ENCODE measurements at regions not wholly inside any gene's neighbourhood (a gene's known extent, or its start where the extent isn't known, plus 50 kb on each side); places are given as distances from the start of the nearest gene placed in this dataset.

DNA sequence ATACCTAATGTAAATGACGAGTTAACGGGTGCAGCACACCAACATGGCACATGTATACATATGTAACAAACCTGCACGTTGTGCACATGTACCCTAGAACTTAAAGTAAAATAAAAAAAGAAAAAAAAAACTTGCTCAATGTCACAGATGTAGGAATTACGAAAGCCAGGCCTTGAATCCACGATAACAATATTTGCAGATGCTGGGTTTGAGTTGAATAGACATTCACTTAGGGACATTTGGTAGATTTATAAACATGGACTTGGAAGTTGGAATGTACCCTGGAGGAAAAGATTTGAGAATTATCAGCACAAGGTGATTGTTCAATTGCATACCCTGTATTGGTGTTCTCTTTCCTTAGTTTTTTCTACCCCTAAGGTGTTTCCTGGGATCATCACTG is 260.2 kb upstream of the PEX5L start:
- H3K4me3 ChIP-seq (ENCODE audit: low read length): no peak overlapping the region

DNA sequence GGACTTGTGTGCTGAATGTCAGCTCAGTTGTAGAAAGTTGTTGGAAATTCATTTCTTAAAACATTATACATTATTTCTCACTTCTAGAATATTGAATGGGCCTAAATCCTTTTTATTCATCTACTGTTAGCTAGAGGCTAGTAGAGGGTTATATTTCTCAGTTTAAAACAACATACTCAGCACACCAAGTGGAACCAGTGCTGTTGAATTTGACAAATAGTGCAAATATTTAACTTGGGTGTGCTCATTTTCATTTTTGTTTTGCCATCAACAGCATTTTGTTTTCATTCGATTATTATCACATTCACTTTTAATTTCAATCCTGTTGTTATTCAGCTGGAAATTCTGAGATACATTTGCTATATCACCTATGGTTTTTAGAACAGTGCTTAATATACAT is 269.4 kb upstream of the PEX5L start:
- no peaks in the 10 kb centered on the region for H3K9me2 ChIP-seq (ENCODE audit: insufficient read depth, low read length)
- no peaks in the 10 kb centered on the region for H3K9me3 ChIP-seq (ENCODE audit: low read length)
- H3K79me2 ChIP-seq (replicated peaks; ENCODE audit: insufficient read depth, low read length): no peaks in the 10 kb centered on the region
- H3K4me3 ChIP-seq (ENCODE audit: low read length): no peak overlapping the region
- no peak overlapping the region for H2AFZ ChIP-seq (ENCODE audit: low read depth, low read length)
- no peak overlapping the region for H3K9ac ChIP-seq (ENCODE audit: low read length)
- H3F3A ChIP-seq (ENCODE audit: insufficient read depth, low read length, poor library complexity, severe bottlenecking): no peaks in the 10 kb centered on the region
- no peak overlapping the region for H3K27ac ChIP-seq (ENCODE audit: low read length)
- no peak for TF ChIP-seq MXI1 (conservative IDR thresholded peaks at IDR 0.05; ENCODE audit: poor library complexity, severe bottlenecking)
- TF ChIP-seq CTCF (IDR thresholded peaks at IDR 0.05; ENCODE audit: poor library complexity, severe bottlenecking): no peak
- TF ChIP-seq REST (IDR thresholded peaks at IDR 0.05; ENCODE audit: borderline replicate concordance): no peak
- TF ChIP-seq TAF1 (IDR thresholded peaks at IDR 0.05; ENCODE audit: low read depth): no peak
- TF ChIP-seq POLR2AphosphoS5 (IDR thresholded peaks at IDR 0.05): no peak
- TF ChIP-seq SMC3 (conservative IDR thresholded peaks at IDR 0.05; ENCODE audit: poor library complexity): no peak
- TF ChIP-seq EP300 (conservative IDR thresholded peaks at IDR 0.05; ENCODE audit: poor library complexity, severe bottlenecking): no peak
- TF ChIP-seq EZH2 (IDR thresholded peaks at IDR 0.05; ENCODE audit: borderline replicate concordance, insufficient read depth, low read length, poor library complexity, severe bottlenecking): no peak
- no peak for TF ChIP-seq RAD21 (conservative IDR thresholded peaks at IDR 0.05)
- no peaks in the 10 kb centered on the region for H3K27me3 ChIP-seq (ENCODE audit: insufficient read depth, low read depth, low read length)
- H3K4me2 ChIP-seq (ENCODE audit: low read length): no peak overlapping the region
- no peaks in the 10 kb centered on the region for H3K36me3 ChIP-seq (ENCODE audit: insufficient read depth, low read length)
- H4K20me1 ChIP-seq (ENCODE audit: insufficient read depth): no peaks in the 10 kb centered on the region

More for the DNA sequence above, 260.2 kb upstream of the PEX5L start:
- Histone ChIP-seq H2AFZ (ENCODE audit: low read depth, low read length) (no peak overlapping the region), H3K79me2 (replicated peaks; ENCODE audit: insufficient read depth, low read length) (no peaks in the 10 kb centered on the region), H3K27me3 (ENCODE audit: insufficient read depth, low read depth, low read length) (no peaks in the 10 kb centered on the region), H3K9me2 (ENCODE audit: insufficient read depth, low read length) (no peaks in the 10 kb centered on the region), H3K4me2 (ENCODE audit: low read length) (no peak overlapping the region), H3K9ac (ENCODE audit: low read length) (no peak overlapping the region), H3K36me3 (ENCODE audit: insufficient read depth, low read length) (no peaks in the 10 kb centered on the region), H3K9me3 (ENCODE audit: low read length) (no peaks in the 10 kb centered on the region), H4K20me1 (ENCODE audit: insufficient read depth) (no peaks in the 10 kb centered on the region), H3K27ac (ENCODE audit: low read length) (no peak overlapping the region), H3F3A (ENCODE audit: insufficient read depth, low read length, poor library complexity, severe bottlenecking) (no peaks in the 10 kb centered on the region)
- no peak for TF ChIP-seq SMC3 (conservative IDR thresholded peaks at IDR 0.05; ENCODE audit: poor library complexity)
- TF ChIP-seq EZH2 (IDR thresholded peaks at IDR 0.05; ENCODE audit: borderline replicate concordance, insufficient read depth, low read length, poor library complexity, severe bottlenecking): no peak

GRCh38 chr3:180306691-180307090 is 270.0 kb upstream of the PEX5L start:
- Histone ChIP-seq H4K20me1 (ENCODE audit: insufficient read depth) (no peaks in the 10 kb centered on the region), H2AFZ (ENCODE audit: low read depth, low read length) (no peak overlapping the region), H3K4me2 (ENCODE audit: low read length) (no peak overlapping the region), H3K9me3 (ENCODE audit: low read length) (no peaks in the 10 kb centered on the region), H3K36me3 (ENCODE audit: insufficient read depth, low read length) (no peaks in the 10 kb centered on the region), H3K4me3 (ENCODE audit: low read length) (no peak overlapping the region), H3K9me2 (ENCODE audit: insufficient read depth, low read length) (no peaks in the 10 kb centered on the region), H3K27me3 (ENCODE audit: insufficient read depth, low read depth, low read length) (no peaks in the 10 kb centered on the region), H3F3A (ENCODE audit: insufficient read depth, low read length, poor library complexity, severe bottlenecking) (no peaks in the 10 kb centered on the region), H3K27ac (ENCODE audit: low read length) (no peak overlapping the region), H3K9ac (ENCODE audit: low read length) (no peak overlapping the region), H3K79me2 (replicated peaks; ENCODE audit: insufficient read depth, low read length) (no peaks in the 10 kb centered on the region)
- TF ChIP-seq CTCF (IDR thresholded peaks at IDR 0.05; ENCODE audit: poor library complexity, severe bottlenecking) (no peak), RAD21 (conservative IDR thresholded peaks at IDR 0.05) (no peak), EZH2 (IDR thresholded peaks at IDR 0.05; ENCODE audit: borderline replicate concordance, insufficient read depth, low read length, poor library complexity, severe bottlenecking) (no peak), MXI1 (conservative IDR thresholded peaks at IDR 0.05; ENCODE audit: poor library complexity, severe bottlenecking) (no peak), TAF1 (IDR thresholded peaks at IDR 0.05; ENCODE audit: low read depth) (no peak), REST (IDR thresholded peaks at IDR 0.05; ENCODE audit: borderline replicate concordance) (no peak), POLR2AphosphoS5 (IDR thresholded peaks at IDR 0.05) (no peak), SMC3 (conservative IDR thresholded peaks at IDR 0.05; ENCODE audit: poor library complexity) (no peak), EP300 (conservative IDR thresholded peaks at IDR 0.05; ENCODE audit: poor library complexity, severe bottlenecking) (no peak)
